GM11168 (cell line): ENCODE measurements at regions not wholly inside any gene's neighbourhood (a gene's known extent, or its start where the extent isn't known, plus 50 kb on each side); places are given as distances from the start of the nearest gene placed in this dataset.

Experiments used
- in situ Hi-C: fragments of 300-500 bp; cut with MboI; formaldehyde crosslinking; loops from one replicate; pipeline ENCODE4 v1.12.0; 2022; ENCODE audit warnings: low sequenced_read_pairs; ENCODE audit not compliant: unreplicated experiment

DNA sequence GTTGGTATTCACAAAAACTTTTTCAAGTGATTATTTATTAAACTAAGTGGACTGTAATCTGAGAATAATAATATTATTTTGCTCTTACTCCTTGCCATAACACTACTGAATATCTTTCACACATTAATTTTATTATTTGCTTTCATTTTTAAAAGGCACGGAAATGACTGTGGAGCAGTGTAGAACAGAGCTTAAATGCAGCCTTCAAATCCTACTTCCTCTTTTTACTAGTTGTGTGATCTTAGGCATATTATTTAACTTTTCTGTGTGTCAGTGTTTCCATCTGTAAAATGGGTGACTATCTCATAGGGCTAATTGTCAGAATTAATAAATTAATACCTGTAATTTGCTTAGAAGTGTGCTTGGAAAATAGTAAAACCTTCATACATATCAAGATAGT, 55.5 kb upstream of the SLC8A1 start:
- in situ Hi-C loops, result no loop called here

DNA sequence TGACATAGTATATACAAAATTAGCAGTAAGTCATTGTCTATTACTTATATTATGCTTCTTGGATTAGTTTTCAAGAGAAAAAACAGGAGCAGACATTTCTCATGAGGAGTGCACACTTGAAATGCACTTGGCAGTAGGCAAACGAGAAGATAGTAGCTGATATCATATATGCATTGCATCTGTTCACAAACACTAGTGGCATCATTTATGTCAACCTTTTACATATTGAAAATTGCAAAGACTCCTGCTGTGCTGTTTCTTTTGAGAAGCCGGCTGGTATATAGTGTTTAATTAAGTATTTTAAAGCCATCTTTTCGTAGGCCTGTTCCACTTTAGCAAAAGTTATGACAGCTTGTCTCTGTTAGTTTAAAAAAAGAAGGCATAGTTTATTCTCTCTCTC, 58.4 kb upstream of the SLC8A1 start:
- in situ Hi-C loops, result no loop called here

DNA sequence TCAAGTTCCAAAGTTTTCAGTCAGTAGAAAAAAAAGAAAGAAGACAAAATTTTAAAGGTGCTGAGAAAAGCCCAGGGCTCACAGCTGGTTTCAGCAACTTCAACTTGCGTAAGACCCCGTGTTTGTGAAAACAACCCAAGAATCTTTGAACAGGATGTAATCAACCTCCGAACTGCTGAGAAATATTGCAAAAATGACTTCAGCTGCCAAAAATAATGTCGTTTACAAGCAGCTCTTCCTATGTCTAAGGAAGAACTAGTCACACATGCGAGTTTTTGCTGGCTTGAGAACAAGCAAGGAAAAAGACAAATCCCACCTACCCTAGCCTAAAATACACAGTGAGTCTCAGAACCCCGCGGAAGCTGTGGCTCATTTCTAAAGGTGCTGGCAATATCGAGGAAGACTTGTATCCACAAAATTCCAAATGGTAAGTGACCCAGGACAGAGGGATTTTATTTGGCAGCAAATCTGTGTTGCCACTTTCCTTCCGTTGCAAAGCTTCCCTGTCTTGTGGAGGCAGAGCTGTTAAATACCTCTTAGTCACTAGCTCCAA, 59.8 kb upstream of the SLC8A1 start:
- in situ Hi-C loops, result no loop called here

DNA sequence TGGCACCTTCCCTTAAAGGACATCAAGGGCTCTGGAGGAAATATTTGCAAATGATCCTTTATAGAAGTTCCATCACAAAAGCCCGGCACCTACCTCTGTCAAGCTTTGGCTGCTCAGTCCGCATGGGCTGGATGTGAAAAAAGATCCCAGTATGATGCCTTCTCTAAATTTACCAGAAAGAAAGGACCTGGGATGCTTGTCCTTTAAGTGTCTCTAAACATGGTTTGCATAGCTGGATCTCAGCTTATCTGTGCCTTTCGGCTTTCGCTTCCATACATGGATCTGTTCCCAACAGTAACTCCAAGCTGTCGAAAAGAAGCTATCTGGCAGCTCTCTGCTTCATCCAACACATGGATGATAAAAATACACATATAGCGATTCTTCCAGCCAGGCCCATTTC, 60.4 kb upstream of the SLC8A1 start:
- in situ Hi-C loops, result no loop called here

DNA sequence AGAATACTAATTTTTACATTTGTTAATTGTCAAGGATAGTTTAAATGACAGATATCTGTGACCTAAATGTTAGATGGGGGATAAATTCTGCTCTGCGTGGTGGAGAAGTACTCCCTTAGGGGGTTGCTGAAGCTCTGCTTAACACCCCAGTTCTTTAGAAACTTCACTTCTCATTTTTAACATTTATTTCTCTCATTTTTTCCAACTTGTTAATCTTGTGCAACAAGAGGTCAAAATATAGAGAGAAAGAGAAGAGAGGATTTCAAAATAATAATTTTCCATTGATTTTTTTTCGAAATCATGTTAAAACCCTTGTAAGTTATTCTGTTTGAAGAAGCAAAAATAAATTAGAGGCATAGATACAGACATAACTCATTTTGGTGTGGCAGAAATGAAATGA, 61.3 kb upstream of the SLC8A1 start:
- in situ Hi-C loops, result no loop called here

DNA sequence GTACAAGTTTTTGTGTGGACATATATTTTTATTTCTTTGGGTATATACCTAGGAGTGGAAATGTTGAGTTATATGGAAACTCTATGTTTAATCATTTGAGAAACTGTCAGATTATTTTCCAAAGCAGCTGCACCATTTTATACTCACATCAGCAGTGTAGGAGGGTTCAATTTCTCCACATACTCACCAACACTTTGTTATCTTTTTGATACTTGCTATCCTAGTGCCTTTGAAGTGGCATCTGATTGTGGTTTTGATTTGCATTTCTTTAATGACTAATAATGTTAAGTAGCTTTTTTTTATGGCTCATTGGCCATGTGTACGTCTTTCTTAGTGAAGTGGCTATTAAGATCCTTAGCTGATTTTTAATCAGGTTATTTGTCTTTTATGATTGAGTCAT, 64.7 kb upstream of the SLC8A1 start:
- in situ Hi-C loops, result no loop called here

DNA sequence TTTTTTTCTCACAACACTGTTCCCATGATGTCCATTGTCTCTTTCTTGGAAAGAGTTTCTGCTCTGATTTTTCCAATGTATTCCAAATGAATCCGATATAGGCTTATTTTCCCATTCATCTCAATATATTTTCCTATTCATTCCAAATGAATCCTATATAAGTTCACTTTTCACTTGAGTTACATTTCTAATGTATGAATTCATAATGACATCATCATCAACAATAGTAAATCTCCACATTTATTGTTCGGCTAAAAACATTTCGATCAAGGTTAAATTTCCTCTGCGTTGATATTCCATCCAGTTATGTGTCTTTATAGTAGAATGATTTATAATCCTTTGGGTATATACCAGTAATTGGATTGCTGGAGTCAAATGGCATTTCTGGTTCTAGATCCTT, 76.7 kb upstream of the SLC8A1 start:
- in situ Hi-C loops, result no loop called here

DNA sequence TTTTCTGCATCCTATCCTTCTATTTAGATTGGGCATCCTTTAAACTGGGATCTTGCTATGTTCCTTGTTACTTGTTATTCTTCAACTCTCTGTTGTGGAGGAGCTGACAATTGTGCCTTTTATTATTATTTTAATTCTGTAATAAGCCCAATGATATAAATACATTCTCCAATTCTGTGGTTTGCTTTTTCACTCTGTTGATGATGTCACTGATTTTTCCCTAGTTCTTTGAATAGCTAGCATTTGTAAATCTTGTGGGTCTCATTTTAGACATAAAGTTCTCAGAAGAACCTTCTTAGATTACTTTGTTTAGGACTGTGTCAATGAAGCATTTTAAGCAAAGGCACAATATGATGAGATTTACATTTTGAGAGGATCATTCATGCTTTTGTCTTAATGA, 79.5 kb upstream of the SLC8A1 start:
- in situ Hi-C loops, result no loop called here

DNA sequence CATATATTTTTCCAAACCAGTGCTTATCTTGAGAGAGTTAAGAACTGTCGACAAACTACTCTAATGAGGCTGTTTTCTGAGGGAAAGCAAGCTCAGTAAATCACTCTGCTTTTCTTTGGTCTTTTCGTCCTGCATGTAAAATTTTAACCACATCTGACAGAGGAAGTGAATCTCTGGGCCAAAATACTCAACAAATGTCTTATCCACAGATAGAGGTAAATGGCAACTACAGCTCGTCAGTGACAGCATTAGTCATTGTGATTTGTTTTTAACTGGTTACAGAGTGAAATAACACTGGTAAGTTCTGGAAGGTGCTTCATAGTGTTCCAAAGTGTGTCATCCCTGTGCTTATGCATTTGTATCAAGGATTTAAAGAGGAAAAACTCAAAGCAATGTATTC, 82.6 kb upstream of the SLC8A1 start:
- in situ Hi-C loops, result no loop called here

DNA sequence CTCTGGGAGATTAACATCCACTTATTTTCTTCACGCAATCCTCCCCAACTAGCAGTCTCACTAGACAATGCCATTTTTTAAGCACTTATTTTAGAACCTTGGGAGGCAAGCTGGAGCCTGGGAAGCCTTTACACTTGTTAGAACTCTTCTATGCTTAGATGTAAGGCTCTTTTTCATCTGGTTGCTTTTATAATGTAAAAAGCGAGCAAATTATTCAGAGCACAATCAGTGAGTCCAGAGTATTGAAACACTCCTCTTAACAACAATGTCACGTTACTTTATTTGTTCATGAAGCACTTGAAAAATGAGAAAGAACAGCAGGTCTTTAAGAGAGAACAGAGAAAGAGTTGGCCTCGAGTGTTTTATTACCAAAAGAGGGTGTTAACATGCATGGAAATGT, 84.1 kb upstream of the SLC8A1 start:
- in situ Hi-C loops, result no loop called here

DNA sequence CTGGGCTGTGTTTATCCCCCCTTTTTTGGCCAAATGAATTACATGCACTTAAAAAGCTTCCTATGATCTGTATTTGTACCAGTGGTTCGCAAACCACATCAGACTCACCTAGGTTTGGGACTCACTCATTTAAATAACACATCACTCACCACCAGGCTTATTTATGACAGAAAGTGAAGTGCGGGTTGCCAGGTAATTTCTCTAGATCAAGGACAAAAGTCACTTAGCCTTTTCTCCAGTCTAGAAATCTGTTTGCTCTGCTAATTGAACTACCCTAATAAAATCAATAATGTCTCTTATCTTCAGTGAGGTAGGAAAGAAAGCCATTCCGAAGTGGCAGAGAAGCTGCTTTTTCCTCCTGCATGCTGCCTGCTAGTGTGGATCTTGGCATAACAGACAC, 88.1 kb upstream of the SLC8A1 start:
- in situ Hi-C loops, result no loop called here

DNA sequence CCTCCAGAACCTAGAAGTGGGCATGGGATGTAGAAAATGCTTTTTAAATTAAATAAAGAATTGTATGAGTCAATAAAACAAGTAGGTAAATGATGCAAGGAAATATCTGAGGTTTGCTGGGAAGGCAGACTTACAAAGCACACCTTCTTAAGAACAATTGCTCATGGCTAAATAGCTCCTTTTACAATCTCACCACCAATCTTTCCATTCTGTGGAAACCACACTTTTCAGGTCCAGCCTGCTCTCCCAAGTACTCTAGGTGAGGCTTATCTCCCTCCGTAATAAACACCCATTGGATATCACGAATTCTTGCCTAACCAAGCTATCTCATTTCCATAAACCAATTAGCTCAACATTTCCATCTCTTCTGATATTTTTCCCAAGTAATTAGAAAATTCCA, 91.5 kb upstream of the SLC8A1 start:
- in situ Hi-C loops, result no loop called here

DNA sequence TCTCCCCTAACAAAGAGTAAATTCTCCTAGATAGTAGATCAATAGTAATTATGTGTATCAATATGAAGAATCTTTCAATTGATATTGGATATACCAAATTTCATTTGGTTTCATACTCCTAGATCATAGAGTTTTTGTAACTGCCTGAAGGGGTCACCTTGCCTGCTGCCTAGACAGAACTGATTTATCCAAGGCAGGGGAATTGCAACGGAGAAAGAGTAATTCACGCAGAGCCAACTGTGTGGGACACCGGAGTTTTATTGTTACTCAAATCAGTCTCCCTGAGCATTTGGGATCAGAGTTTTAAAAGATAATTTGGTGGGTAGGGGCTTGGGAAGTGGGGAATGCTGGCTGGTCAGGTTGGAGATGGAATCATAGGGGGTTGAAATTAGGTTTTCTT, 92.2 kb upstream of the SLC8A1 start:
- in situ Hi-C loops, result no loop called here

DNA sequence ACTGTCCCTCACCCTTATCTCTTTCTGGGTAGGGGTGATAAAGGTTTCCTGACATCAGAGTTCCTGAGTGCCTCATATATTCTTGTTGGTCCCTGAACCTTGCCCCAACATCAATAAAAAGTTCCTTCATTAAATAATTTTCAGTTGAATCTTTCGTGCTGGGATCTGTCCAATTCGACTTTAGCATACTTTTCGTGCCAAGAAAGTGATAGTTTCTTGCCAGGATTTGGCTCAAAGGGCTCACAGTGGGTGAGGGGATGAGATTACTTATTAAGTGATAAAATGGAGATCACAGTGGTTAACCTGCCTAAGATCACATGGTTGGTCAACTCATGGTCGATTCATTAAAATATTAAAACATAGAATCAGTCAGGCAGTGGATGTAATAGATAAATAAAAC, 93.8 kb upstream of the SLC8A1 start:
- in situ Hi-C loops, result no loop called here

DNA sequence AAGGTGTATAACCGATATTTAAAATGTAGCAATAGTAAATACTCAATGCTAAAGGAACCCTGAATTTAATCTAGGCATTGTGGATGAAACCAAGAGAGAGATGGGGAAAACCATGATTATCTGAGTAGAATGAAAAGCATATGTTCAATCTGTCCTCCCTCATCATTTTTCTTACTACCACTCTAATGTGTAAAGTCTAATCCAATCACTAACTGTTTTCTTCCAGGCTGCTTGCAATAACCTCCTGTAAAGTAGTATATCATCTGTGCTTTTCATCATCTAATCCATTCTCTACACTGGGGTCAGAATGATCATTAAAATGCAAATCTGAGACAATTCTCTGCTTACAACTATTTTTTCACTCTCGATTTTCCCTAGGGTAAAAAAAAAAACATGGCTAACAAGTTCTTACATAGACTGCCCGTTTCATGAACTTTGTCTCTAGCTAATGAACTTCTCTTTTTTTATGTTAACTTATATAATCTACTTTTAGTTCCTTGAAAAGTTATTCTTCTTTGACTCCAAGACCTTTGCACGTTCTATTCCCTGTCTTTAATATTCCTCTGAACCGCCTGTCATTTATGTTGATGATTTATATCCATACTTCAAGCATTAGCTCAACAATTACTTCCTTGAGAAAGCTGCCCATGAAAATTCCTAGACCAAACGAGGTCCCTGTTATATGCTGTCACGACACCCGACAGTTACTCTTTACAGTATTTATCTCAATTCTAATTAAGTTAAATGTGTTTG, 94.7 kb upstream of the SLC8A1 start:
- in situ Hi-C loops, result no loop called here

DNA sequence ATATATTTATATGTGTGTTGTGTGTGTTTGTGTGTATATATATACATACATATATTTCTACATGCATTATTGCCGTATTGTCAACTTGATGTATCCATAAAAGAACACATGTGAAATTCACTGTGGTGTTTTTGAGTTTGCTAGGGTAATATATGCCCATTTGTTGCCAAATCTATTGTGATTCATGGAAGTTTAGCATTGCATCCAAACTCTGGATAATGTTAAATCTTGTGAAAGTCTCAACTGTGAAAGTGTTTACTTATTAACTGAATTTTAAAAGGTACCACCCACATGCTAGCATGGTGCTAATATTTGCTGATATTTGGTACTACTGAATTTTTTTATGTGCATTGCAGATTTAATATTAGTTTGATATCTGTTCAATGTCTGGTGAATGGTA, 96.6 kb upstream of the SLC8A1 start:
- in situ Hi-C loops, result no loop called here

DNA sequence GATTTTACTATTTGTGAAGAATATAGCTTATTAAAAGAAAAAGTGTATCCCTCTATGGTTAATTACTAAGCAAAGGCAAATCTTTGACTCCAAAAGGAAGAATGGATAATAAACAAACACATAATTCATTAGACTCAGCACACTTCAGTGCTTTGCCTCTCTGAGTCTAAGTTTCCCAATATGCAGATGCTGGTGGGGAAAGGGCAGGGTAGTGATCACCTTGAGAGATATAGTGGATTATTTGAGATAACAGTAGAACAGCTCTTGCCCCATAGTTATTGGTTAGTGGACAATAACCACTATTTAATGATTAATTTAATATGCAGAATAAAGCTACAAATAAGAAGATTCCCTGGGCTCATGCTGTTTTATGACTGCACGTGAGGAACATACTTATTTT, 98.2 kb upstream of the SLC8A1 start:
- in situ Hi-C loops, result loop anchor here (10.0 kb wide), 1 partner anchor 625 kb away; no protein-coding TSS in a partner anchor

DNA sequence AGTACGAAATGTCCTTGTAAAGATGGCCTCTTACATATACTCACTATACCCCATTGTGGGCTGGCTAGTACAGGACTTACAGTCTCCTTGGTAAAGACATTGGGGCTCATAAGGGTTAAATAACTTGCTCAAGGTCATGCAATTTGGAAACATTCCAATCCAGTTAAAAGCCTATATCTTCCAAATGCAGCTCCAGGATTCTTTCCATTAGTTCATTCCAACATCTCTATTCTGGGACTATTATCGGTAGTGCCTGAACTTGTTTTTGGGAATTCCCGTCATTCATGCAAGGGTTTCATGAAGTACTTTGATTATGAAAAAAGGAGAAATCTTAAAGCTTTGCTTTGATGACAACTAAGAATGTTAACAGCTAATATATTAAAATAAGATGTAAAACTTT, 99.2 kb upstream of the SLC8A1 start:
- in situ Hi-C loops, result loop anchor here (10.0 kb wide), 1 partner anchor 626 kb away; no protein-coding TSS in a partner anchor

DNA sequence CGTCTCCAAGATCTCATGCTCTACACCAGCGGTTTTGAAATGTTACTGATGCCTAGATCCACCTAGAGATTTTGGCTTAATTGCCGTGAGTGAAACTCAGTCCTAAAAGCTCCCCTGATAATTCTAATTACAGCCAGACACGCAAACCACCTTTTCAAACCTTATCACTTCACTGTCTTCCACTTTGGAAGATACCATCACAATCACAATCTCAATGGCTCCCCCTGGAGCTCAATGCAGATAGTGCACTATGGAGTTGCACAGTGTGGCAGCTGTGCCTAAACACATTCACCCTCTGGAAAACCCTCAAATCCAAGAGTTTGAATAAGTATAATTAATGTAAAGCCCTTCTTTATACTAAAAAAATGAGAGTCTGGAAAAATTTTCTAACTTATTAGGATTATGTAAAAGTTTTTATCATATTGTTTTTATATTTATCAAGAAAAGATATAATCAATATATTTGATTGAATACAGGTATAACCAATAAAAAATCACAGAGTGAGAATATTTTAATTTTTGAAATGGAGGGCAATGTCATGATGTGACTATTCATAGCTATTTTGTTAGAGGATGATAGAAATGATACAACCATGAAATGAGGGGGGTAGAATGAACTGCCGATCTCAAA, 102.9 kb upstream of the SLC8A1 start:
- in situ Hi-C loops, result loop anchor here (10.0 kb wide), 1 partner anchor 630 kb away; no protein-coding TSS in a partner anchor

DNA sequence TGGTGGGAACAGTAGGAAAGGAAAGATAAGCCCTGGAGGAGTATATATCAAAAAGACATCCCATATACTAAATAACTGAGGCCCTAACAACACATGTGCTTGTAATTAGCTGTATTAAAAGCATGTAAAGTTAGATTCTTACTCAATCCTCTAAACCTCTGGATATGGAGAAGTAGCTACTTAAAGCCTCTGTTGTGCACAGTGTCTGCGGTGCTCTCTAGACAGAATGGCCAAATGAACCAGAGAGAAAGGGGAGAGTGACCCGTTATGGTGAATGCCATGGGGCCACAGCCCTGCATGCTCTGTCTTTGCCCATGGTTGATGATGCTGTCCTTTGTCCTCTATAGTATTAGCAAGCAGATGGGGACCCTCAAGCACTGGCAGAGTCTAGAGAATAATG, 104.4 kb upstream of the SLC8A1 start:
- in situ Hi-C loops, result loop anchor here (10.0 kb wide), 1 partner anchor 631 kb away; no protein-coding TSS in a partner anchor

DNA sequence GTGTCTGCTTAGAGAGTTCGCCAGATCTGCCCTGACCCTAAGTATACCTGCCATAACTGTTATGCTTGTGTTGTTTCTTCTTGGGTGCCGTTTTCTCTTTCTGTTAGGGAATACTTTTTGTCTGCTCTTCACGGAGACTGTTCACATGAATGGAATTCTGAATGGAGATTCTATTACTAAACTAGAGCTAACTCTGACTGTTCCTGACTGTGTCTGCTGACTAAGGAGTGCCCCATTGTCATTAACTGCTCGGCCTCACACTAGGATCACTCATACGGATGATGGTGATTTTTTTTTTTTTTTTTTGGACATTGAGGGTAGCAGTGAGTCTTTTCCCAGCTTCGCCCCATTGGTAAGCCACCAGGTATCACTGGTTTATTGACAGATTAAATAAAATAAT, 104.8 kb upstream of the SLC8A1 start:
- in situ Hi-C loops, result loop anchor here (10.0 kb wide), 1 partner anchor 632 kb away; no protein-coding TSS in a partner anchor

DNA sequence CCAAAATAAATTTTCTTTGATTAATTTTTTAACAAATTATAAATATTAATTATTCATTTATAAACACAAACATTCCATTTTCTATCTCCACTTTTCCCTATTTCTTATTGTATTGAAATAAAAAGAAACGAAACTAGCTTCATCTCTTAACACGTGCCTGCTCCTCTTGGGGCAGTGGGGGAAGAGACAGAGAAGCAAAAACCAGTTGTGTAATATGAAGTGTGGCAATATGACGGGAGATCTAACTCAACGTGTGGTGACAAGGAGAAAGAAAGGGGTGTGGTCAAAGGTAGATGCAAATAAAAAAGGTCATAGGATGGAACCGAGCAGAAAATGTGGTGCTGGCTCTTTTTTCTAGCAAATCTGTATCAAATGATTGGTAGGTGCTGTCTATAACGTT, 106.9 kb upstream of the SLC8A1 start:
- in situ Hi-C loops, result loop anchor here (10.0 kb wide), 1 partner anchor 634 kb away; no protein-coding TSS in a partner anchor
